ENCODE measurements at regions not wholly inside any gene's neighbourhood (a gene's known extent, or its start where the extent isn't known, plus 50 kb on each side); places are given as distances from the start of the nearest gene placed in this dataset.
A peak's percentile ranks its signal among the peaks of the same experiment; 100 is the strongest.
"Not testable (repeated sequence)": the region's sequence is repeated elsewhere in the genome, so short reads cannot be mapped to it uniquely, and the experiment has no call there.

DNA sequence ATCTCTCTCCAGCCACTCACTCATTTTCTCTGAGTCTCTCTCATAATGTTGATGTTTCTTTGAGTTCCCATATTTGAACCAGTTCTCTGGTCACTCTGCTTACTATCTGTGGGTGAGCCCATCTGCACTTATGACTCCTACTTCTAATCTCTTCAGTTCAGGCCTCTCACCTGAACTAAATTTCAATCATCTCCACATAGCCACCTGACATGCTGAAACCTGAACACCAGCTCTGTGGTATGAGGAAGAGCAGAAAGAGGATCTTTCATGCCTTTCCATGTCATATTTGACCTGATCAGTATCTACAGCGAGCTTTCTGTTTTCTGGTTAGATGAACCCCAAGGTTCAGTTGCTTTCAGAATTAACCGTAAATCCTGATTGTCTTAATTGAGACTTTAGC is 122.2 kb upstream of the ESX1 start:
- no peak for ATAC-seq (ENCODE audit: insufficient read depth, low FRiP score)
- TF ChIP-seq, protein P1, sequence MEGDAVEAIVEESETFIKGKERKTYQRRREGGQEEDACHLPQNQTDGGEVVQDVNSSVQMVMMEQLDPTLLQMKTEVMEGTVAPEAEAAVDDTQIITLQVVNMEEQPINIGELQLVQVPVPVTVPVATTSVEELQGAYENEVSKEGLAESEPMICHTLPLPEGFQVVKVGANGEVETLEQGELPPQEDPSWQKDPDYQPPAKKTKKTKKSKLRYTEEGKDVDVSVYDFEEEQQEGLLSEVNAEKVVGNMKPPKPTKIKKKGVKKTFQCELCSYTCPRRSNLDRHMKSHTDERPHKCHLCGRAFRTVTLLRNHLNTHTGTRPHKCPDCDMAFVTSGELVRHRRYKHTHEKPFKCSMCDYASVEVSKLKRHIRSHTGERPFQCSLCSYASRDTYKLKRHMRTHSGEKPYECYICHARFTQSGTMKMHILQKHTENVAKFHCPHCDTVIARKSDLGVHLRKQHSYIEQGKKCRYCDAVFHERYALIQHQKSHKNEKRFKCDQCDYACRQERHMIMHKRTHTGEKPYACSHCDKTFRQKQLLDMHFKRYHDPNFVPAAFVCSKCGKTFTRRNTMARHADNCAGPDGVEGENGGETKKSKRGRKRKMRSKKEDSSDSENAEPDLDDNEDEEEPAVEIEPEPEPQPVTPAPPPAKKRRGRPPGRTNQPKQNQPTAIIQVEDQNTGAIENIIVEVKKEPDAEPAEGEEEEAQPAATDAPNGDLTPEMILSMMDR (IDR thresholded peaks at IDR 0.05; ENCODE audit: control extremely low read depth, extremely low read depth): no peak
- Histone ChIP-seq H3K9me3 (ENCODE audit: control insufficient read depth in 4 of 4, insufficient read depth in 3 of 4, low read length in 3 of 4) (no peaks in the 10 kb centered on the region), H3K36me3 (ENCODE audit: control insufficient read depth in 4 of 4, insufficient read depth in 4 of 4, low read length in 4 of 4) (no peaks in the 10 kb centered on the region), H3K4me3 (no peak overlapping the region), H3K27ac (ENCODE audit: low read depth in 1 of 2, low read length in 1 of 2) (no peak overlapping the region), H3K9ac (ENCODE audit: insufficient read depth in 1 of 2, low read length in 2 of 2) (no peak overlapping the region), H3K4me1 (ENCODE audit: control insufficient read depth in 5 of 5, insufficient read depth in 5 of 5, low read length in 5 of 5) (no peaks in the 10 kb centered on the region), H3K27me3 (ENCODE audit: control insufficient read depth in 3 of 3, insufficient read depth in 3 of 3, low read length in 2 of 3) (peaks cover 0 to 19% (median 11%) of the 10 kb centered on the region in 3 donors)
- 41 to 86% methylated on average over 2 of the region's 2 CpGs for WGBS, 2 donors
- no peak for DNase-seq

DNA sequence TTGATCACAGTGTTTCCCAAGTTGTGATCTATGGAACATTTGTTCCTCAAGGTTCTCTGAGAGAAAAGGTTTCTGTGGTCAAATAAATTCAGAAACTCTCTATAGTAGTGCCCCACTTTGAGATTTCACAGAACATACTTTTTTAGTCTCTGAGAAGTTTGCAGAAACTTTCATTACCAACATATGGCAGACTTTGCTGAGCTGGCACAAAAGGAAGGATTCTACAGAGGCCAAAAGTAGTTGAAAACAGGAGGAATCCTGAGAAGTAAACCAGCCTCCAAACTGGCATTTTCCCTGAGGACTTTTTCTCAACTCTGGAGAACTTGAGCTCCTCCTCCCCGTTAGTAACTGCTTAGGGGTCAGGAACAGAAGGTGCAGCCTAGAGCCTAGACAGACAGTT is 117.8 kb upstream of the ESX1 start:
- Histone ChIP-seq H3K36me3 (ENCODE audit: control insufficient read depth in 4 of 4, insufficient read depth in 4 of 4, low read length in 4 of 4) (no peaks in the 10 kb centered on the region), H3K4me3 (no peak overlapping the region), H3K4me1 (ENCODE audit: control insufficient read depth in 5 of 5, insufficient read depth in 5 of 5, low read length in 5 of 5) (no peaks in the 10 kb centered on the region), H3K9ac (ENCODE audit: insufficient read depth in 1 of 2, low read length in 2 of 2) (no peak overlapping the region), H3K27me3 (ENCODE audit: control insufficient read depth in 3 of 3, insufficient read depth in 3 of 3, low read length in 2 of 3) (peaks cover 0 to 12% (median 8%) of the 10 kb centered on the region in 3 donors), H3K9me3 (ENCODE audit: control insufficient read depth in 4 of 4, insufficient read depth in 3 of 4, low read length in 3 of 4) (no peaks in the 10 kb centered on the region), H3K27ac (ENCODE audit: low read depth in 1 of 2, low read length in 1 of 2) (no peak overlapping the region)
- 39 to 83% methylated on average over 1 of the region's 1 CpG for WGBS, 2 donors
- ATAC-seq (ENCODE audit: insufficient read depth, low FRiP score): no peak
- TF ChIP-seq, protein P1 (IDR thresholded peaks at IDR 0.05; ENCODE audit: control extremely low read depth, extremely low read depth): no peak
- no peak for DNase-seq

DNA sequence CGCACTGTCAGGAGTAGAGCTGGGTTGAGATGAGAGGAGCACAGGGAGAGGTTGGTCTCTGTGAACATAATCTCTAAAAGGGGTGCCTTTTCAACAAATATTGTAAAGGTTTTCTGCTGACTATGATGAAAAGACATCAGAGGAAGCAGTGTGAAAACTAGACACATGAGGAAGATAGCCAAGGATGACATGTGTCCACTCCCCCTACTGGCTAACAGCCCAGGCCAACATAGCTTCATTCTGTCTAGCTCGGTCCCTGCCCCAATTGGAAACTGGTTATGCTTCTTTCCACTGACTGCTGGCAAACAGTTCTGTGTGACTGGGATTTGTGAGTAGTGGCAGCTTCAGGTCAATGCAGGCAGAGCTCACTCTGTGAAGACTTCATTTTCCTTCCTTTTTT is 115.4 kb upstream of the ESX1 start:
- WGBS, 2 donors: 69 to 86% methylated on average over 2 of the region's 2 CpGs
- no peak for ATAC-seq (ENCODE audit: insufficient read depth, low FRiP score)

DNA sequence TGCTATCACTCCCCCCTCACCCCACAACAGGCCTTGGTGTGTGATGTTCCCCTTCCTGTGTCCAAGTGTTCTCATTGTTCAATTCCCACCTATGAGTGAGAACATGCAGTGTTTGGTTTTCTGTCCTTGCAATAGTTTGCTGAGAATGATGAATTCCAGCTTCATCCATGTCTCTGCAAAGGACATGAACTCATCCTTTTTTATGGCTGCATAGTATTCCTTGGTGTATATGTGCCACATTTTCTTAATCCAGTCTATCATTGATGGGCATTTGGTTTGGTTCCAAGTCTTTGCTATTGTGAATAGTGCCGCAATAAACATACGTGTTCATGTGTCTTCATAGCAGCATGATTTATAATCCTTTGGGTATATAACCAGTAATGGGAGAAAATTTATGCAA is 106.0 kb upstream of the ESX1 start:
- H3K9ac ChIP-seq (ENCODE audit: insufficient read depth in 1 of 2, low read length in 2 of 2); H3K27ac ChIP-seq (ENCODE audit: low read depth in 1 of 2, low read length in 1 of 2); H3K4me3 ChIP-seq; H3K9me3 ChIP-seq (ENCODE audit: control insufficient read depth in 4 of 4, insufficient read depth in 3 of 4, low read length in 3 of 4); ATAC-seq (ENCODE audit: insufficient read depth, low FRiP score); H3K4me1 ChIP-seq (ENCODE audit: control insufficient read depth in 5 of 5, insufficient read depth in 5 of 5, low read length in 5 of 5); DNase-seq; H3K36me3 ChIP-seq (ENCODE audit: control insufficient read depth in 4 of 4, insufficient read depth in 4 of 4, low read length in 4 of 4): not testable (repeated sequence)
- H3K27me3 ChIP-seq (ENCODE audit: control insufficient read depth in 3 of 3, insufficient read depth in 3 of 3, low read length in 2 of 3): peaks cover 0 to 22% (median 7%) of the 10 kb centered on the region in 3 donors
- WGBS, 2 donors: 83 to 95% methylated on average over 2 of the region's 2 CpGs

More for the DNA sequence above, 115.4 kb upstream of the ESX1 start:
- Histone ChIP-seq H3K9me3 (ENCODE audit: control insufficient read depth in 4 of 4, insufficient read depth in 3 of 4, low read length in 3 of 4) (no peaks in the 10 kb centered on the region), H3K4me1 (ENCODE audit: control insufficient read depth in 5 of 5, insufficient read depth in 5 of 5, low read length in 5 of 5) (no peaks in the 10 kb centered on the region), H3K4me3 (no peak overlapping the region), H3K27ac (ENCODE audit: low read depth in 1 of 2, low read length in 1 of 2) (no peak overlapping the region), H3K9ac (ENCODE audit: insufficient read depth in 1 of 2, low read length in 2 of 2) (no peak overlapping the region), H3K36me3 (ENCODE audit: control insufficient read depth in 4 of 4, insufficient read depth in 4 of 4, low read length in 4 of 4) (no peaks in the 10 kb centered on the region), H3K27me3 (ENCODE audit: control insufficient read depth in 3 of 3, insufficient read depth in 3 of 3, low read length in 2 of 3) (peaks cover 0 to 17% (median 10%) of the 10 kb centered on the region in 3 donors)
- DNase-seq: peak in 2 of 3 donors; percentile 0 to 44
- TF ChIP-seq, protein P1 (IDR thresholded peaks at IDR 0.05; ENCODE audit: control extremely low read depth, extremely low read depth): no peak

Measured in lung (tissue), 11 donors.